Type B pancreatic cell (in vitro differentiated cells): ENCODE measurements at regions not wholly inside any gene's neighbourhood (a gene's known extent, or its start where the extent isn't known, plus 50 kb on each side); places are given as distances from the start of the nearest gene placed in this dataset.
"Not testable (repeated sequence)": the region's sequence is repeated elsewhere in the genome, so short reads cannot be mapped to it uniquely, and the experiment has no call there.

Experiments
- DNase-seq: peaks from one replicate; pipeline ENCODE4 v3.0.0; 2021; ENCODE audit warnings: mixed read lengths; ENCODE audit not compliant: unreplicated experiment; ENCODE audit errors: extremely low spot score
- H3K27ac Mint-ChIP-seq: 2 replicates; pipeline ENCODE4 v1.8.0; 2021; ENCODE audit warnings: mild to moderate bottlenecking, mixed read lengths
- H3K27me3 Mint-ChIP-seq: 2 replicates; pipeline ENCODE4 v1.8.0; 2021; ENCODE audit warnings: mixed read lengths
- H3K36me3 Mint-ChIP-seq: 2 replicates; pipeline ENCODE4 v1.8.0; 2021; ENCODE audit warnings: mixed read lengths
- H3K4me1 Mint-ChIP-seq: one replicate; pipeline ENCODE4 v1.8.0; 2021; ENCODE audit warnings: mixed read lengths; ENCODE audit not compliant: unreplicated experiment
- H3K4me3 Mint-ChIP-seq: 2 replicates; pipeline ENCODE4 v1.8.0; 2021; ENCODE audit warnings: mild to moderate bottlenecking, mixed read lengths
- H3K9me3 Mint-ChIP-seq: 2 replicates; pipeline ENCODE4 v1.8.0; 2021; ENCODE audit warnings: mixed read lengths
- CTCF ChIP-seq: fragments of 200-600 bp; sonication (generic); conservative IDR thresholded peaks from 2 replicates; pipeline ENCODE4 v1.5.0; 2021; ENCODE audit warnings: antibody characterized with exemption, mild to moderate bottlenecking

GRCh38 chrX:46173159-46173558 is 372.1 kb downstream of the ZNF674 start:
- H3K9me3 Mint-ChIP-seq = peaks cover 6% of the 10 kb centered on the region
- no peak for DNase-seq
- no peaks in the 10 kb centered on the region for H3K36me3 Mint-ChIP-seq
- TF ChIP-seq CTCF = no peak
- H3K27me3 Mint-ChIP-seq = no peaks in the 10 kb centered on the region
- no peaks in the 10 kb centered on the region for H3K4me1 Mint-ChIP-seq
- H3K27ac Mint-ChIP-seq = no peak overlapping the region
- H3K4me3 Mint-ChIP-seq = no peak overlapping the region

GRCh38 chrX:46171457-46171856 is 373.8 kb downstream of the ZNF674 start:
- DNase-seq, H3K36me3 Mint-ChIP-seq, H3K4me3 Mint-ChIP-seq, H3K4me1 Mint-ChIP-seq, H3K27me3 Mint-ChIP-seq, H3K27ac Mint-ChIP-seq: not testable (repeated sequence)
- peaks cover 12% of the 10 kb centered on the region for H3K9me3 Mint-ChIP-seq

GRCh38 chrX:46169808-46170207 is 375.4 kb downstream of the ZNF674 start:
- no peak for TF ChIP-seq CTCF
- no peak for DNase-seq
- no peak overlapping the region for H3K4me3 Mint-ChIP-seq
- H3K4me1 Mint-ChIP-seq = no peaks in the 10 kb centered on the region
- no peaks in the 10 kb centered on the region for H3K27me3 Mint-ChIP-seq
- no peaks in the 10 kb centered on the region for H3K36me3 Mint-ChIP-seq
- no peak overlapping the region for H3K27ac Mint-ChIP-seq
- peaks cover 12% of the 10 kb centered on the region for H3K9me3 Mint-ChIP-seq

GRCh38 chrX:46168254-46168653 is 377.0 kb downstream of the ZNF674 start:
- Mint-ChIP-seq H3K27ac (no peak overlapping the region), H3K9me3 (peaks cover 12% of the 10 kb centered on the region), H3K4me3 (no peak overlapping the region), H3K36me3 (no peaks in the 10 kb centered on the region), H3K4me1 (no peaks in the 10 kb centered on the region), H3K27me3 (no peaks in the 10 kb centered on the region)
- no peak for TF ChIP-seq CTCF
- DNase-seq = no peak

- DNase-seq = no peak
- no peaks in the 10 kb centered on the region for H3K4me1 Mint-ChIP-seq
- H3K27ac Mint-ChIP-seq = no peak overlapping the region
Measured at GRCh38 chrX:46165866-46166265, 379.4 kb downstream of the ZNF674 start.

GRCh38 chrX:46165411-46165810 is 379.8 kb downstream of the ZNF674 start:
- DNase-seq = no peak
- H3K36me3 Mint-ChIP-seq = no peaks in the 10 kb centered on the region
- H3K4me3 Mint-ChIP-seq = no peak overlapping the region
- TF ChIP-seq CTCF = no peak
- no peak overlapping the region for H3K27ac Mint-ChIP-seq
- H3K4me1 Mint-ChIP-seq = no peaks in the 10 kb centered on the region
- no peaks in the 10 kb centered on the region for H3K27me3 Mint-ChIP-seq
- peaks cover 7% of the 10 kb centered on the region for H3K9me3 Mint-ChIP-seq

More at GRCh38 chrX:46165866-46166265, 379.4 kb downstream of the ZNF674 start:
- no peak overlapping the region for H3K4me3 Mint-ChIP-seq
- H3K9me3 Mint-ChIP-seq = peaks cover 7% of the 10 kb centered on the region
- H3K27me3 Mint-ChIP-seq = no peaks in the 10 kb centered on the region
- no peaks in the 10 kb centered on the region for H3K36me3 Mint-ChIP-seq
- no peak for TF ChIP-seq CTCF
